GM19438 (cell line): ENCODE measurements at regions not wholly inside any gene's neighbourhood (a gene's known extent, or its start where the extent isn't known, plus 50 kb on each side); places are given as distances from the start of the nearest gene placed in this dataset.
"Not testable (repeated sequence)": the region's sequence is repeated elsewhere in the genome, so short reads cannot be mapped to it uniquely, and the experiment has no call there.

Source experiments
- ATAC-seq: cut with Tn5 transposase; IDR thresholded peaks from one replicate; pipeline ENCODE4 v1.9.1; 2021; ENCODE audit warnings: low read depth; ENCODE audit not compliant: unreplicated experiment

DNA sequence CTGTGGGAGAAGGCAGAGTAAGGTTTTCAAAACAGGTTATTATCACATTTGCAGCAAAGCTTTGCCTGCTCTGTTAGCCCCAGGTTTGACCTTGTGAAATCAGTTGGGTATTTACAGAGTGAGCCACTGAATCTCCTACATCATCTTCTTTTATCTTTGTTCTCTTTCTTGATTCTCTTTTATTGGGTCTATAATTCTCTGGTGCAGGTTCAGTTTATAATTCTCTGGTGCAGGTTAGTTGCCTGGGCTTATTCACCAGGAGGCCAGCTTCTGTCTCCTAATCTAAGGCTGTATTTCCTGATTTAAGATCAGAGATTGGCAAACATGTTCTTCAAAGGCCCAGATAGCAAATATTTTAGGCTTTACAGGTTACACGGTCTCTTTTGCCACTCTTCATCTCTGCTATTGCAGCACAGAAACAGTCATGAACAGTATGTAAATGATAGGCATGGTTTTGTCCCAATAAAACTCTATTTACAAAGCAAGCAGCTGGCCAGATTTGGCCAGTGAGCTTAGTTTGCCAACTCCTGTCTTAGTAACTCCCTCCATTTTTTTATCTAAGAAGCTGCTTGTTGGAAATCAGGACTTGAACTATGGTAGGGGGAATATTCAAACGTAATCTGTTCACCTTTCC lies 205.0 kb upstream of the RIMS1 start:
- ATAC-seq, result no peak

DNA sequence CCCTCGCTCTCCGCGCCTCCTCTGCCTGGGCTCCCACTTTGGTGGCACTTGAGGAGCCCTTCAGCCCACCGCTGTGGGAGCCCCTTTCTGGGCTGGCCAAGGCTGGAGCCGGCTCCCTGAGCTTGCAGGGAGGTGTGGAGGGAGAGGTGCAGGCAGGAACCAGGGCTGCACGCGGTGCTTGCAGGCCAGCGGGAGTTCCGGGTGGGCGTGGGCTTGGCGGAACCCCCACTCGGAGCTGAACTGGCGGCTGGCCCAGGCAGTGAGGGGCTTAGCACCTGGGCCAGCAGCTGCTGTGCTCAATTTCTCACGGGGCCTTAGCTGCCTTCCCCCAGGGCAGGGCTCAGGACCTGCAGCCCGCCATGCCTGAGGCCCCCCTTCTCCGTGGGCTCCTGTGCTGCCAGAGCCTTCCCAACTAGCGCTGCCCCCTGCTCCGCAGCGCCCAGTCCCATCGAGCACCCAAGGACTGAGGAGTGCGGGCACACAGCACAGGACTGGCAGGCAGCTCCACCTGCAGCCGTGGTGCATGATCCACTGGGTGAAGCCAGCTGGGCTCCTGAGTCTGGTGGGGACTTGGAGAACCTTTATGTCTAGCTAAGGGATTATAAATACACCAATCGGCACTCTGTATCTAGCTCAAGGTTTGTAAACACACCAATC lies 200.2 kb upstream of the RIMS1 start:
- ATAC-seq, result not testable (repeated sequence)

DNA sequence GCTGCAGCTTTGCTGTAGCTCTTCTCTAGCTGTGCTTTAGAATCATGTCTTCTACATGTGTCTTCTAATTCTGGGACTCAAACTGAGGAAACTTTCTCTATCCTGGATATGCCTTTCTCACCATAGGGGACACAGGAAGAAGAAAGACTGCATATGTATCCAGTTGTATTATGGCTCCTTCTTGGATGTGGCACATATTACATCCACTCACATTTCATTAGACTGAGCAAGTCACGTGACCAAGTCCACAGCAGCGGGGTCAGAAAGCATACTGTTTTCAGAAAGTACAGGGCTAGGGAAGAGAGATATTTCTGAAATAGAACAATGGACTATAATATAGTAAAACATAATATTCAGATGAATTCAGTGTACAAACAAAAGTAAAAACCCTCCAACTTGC lies 187.6 kb upstream of the RIMS1 start:
- ATAC-seq, result no peak

DNA sequence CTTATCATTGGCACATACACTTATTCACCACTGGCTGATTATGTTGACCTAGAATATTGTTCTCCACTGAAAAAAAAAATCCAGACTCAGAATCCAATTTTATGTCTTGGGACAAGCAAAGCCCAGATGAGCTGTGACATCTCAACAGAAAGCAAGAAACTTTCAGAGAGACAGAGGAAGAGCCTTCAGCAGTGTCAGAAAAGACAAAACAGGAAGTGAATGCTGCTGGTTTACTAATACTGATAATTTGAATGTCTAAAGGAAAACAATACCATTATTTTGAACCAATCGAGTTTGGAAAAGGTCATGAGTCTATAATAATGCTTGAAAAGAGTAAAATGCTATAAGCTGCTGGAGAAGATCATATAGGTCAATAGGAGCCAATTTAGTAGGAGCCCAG lies 179.8 kb upstream of the RIMS1 start:
- no peak for ATAC-seq

DNA sequence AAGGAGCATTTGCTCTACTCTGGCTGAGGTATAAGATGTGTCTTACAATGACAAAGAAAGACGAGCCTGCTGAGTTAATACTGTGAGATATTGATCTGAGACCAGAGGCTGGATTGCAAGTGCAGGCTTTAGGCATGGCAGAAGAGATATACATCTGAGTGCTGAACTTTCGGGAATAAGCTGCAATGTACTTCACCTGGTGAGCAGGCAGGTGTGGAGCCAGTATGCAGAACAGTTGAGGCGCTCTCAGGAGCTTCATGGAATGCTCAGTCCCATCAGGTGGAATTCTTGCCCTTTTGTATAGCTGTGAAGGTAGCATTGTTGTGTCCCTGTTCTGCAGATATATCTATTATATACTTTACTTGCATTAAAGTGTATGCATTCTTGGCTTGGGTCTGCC lies 179.3 kb upstream of the RIMS1 start:
- no peak for ATAC-seq

DNA sequence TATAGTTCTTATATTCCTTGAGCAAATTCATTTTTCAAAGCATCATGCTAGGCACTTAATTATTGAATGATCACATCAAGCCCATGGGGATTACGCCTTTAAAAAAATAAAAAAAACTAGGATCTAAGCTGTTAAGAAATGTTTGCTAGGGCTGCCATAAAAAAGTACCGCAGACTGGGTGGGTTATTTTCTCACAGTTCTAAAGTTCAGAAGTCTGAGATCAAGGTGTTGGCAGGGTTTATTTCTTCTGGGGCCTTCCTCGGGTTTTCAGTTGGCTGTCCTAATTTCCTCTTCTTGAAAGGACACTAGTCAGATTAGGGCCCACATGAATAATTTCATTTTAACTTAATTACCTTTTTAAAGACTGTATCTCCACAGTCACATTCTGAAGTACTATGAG lies 165.6 kb upstream of the RIMS1 start:
- no peak for ATAC-seq

DNA sequence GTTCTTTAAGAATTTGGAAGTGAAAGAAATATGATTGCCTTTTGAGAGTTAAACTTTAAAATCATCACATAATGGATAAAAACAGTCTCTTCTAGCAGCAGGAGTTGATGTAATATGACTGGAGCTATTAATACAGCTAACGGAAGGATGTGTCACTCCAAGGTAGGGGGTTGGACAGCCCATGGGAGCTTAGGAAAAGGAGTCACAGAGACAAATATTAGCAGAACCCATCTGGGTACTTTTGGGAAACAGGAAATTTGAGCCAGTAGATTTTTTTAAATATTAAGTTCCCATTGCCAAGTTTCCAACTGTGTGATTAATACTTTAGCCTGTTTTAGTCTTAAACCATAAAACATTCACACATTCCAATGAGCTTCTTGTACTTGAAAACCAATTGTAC lies 164.7 kb upstream of the RIMS1 start:
- ATAC-seq, result no peak

DNA sequence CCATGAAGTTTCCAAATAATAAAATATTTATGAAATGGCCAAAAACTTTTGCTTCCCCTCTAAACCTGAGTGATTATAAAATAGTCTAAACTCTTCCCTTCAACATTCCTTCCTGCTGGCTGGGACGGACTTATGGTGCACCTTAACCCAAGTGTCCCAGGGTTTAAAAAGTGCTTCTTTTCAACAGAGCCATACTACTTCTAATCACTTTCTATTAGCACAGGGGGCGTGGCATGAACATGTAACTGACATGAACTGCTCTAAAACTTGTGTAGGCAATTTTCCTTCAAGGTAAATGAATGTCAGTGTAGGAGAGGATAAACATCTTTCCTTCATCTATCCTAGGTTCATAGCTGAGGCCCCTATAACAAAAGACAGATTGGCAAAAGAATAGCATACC lies 163.6 kb upstream of the RIMS1 start:
- ATAC-seq, result no peak

DNA sequence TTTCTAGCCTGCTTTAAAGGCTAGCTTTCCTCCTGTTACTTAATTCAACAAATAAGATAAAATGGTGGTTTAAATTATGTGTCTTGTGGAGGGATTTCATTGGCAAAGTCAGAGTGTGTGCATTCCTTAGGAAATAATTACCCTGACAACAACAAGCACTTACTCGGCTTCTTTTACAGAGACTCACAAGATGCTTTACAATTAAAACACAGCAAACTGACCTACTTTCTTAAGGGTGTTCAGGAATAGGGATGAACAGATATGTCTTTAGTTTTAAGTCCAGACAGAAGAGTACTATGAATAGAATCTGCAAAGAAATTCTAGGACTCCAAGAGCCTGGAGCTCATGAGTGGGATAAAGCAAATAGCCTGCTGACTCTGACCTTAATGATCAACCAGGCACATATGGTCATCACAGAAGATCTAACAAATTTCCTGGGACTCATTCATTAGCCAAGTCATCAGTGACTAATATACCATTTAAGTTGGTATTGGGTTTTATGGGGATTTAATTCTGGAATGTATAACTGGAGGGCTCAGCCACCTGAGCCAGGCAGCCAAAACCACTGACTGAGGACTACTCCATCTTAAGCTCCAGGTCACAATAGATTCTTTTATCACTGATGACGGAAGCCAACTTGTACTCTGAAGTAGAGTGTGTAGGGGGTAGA lies 161.8 kb upstream of the RIMS1 start:
- ATAC-seq, result no peak

DNA sequence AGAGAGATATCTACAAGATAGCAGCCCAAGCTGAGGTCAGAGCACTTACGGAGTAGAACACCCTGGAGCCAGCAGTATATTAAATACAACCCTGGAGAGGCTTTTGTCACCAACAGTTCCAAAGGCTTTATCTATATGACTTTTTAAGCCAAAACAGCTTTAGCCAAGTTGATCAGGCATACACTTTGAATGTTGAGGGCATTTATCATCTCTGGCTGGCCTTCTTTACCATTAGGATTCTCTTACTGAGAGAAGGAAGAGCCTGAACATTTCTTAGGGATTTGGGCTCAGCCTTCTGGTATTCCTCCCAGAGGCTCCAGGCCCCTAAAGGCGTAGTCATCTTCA lies 161.3 kb upstream of the RIMS1 start:
- no peak for ATAC-seq

DNA sequence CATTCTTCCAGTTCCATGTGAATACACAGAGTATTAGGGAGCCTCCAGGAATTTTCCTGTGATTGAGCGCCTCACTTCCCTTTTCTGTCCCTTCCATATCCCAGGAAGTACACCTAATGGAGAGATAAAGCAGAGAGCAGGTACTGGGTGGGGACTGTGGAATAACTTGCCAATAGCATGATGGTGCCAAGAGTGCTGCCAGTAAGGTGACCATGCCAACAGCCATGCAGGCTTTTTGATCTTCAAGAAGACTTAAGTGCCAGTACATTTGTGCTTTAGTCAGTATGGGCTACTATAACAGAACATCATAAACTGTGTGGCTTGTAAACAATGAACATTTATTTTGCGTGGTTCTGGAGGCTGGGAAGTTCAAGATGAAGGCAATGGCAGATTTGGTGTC lies 160.2 kb upstream of the RIMS1 start:
- ATAC-seq, result no peak

DNA sequence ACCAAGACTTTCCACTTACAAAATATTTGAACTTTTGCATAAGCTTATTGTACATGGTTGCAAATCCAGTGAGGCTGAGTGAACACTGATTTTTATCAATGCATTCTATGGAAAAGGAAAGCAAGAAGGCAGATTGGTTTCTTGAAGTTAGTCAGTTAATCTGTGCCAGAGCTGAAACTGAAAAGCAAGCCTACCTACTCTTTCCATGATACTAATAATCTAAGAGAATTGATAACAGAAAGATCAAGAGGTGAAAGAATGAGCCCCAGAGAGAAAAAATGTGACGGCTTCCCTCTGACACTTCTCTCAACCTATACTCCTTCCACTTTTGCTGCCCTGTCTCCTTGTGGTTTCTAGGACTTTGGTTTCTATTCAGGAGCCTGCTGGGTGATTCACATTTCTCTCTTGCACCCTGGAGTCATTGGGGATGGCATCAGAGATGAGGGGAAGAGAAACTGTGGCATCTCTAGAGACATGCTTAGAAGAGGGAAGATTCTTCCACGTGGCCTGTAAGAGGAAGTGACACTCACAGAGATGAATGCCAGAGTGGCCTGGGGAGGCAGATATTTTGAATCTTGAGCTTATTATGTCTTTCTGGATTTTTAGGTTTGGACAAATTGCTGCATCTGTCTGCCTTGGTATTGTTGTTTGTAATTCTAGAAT lies 158.6 kb upstream of the RIMS1 start:
- peak; percentile 86 for ATAC-seq

DNA sequence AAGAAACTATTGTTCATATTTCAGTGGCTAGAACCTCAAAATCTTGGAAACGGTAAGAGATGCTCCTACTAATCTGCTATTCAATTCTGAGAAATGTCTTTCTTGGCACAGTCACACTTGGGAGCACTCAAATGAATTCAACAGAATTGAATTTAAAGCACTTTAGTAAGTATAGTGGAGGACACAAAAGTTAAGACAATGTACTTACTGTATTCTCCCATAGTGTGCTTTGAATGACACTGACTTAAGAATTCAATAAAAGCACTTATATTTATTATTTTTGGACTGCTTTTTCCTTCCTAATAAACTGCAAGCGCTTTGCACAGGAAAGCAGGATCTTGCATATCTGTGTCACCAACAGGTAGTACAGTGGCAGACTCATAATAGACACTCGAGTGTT lies 156.1 kb upstream of the RIMS1 start:
- no peak for ATAC-seq

DNA sequence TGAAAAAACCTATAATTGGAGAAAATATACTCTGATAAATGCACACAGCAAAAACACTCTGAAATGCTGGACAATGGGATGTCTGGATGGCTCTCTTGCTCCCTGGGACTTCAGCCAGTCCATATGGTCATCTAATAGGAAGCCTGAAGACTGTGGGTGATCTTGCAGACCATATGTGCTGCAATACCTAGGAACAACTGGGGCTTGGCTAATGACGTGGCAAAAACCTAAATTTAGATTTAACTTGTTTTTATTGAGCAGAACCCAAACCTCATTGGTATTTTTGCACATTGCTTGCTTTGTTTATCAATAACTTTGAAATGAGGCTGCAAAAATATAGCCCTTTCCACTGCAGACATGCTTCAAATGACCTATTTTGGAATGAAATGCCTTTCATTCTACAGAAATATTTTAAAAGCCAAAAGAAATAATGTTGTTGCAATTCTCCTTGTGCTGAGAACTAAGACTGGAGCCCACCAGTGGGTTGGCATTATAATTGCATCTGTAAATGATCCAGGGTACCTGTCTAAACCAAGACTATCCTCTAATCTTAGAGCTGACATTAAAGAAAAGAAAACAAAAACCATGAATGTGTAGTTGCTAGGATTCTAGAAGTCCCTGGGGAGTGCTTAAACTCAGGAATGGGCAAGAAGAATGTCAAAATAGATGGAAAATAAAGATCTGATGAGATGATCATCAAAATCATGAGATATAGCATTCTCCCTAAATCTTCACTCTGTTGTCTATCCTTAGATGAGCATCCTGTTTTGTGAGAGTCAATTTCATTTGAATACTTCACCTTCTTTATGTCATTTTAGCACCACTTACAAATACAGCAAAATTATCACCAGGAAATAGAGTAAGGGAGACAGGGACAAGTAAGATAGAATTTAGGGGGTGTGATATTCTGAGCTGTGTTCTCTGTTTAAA lies 152.1 kb upstream of the RIMS1 start:
- no peak for ATAC-seq

DNA sequence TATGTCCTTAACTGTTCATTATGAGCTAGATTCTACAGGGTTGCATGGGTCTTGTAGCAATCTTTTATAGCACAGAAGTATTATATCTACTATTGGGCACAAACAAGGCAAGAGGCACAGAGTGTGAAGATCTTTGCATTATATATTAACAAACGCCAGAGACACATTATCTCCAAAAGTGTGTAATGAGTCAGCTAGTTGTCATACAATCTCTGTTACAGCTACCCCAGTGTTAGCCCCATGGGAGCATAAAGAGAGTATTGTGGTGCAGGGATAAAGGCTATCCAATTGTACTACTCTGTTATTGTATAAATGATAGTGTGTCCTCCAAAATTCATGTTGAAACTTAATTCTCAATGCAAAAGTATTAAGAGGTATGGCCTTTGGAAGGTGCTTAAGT lies 148.4 kb upstream of the RIMS1 start:
- no peak for ATAC-seq

DNA sequence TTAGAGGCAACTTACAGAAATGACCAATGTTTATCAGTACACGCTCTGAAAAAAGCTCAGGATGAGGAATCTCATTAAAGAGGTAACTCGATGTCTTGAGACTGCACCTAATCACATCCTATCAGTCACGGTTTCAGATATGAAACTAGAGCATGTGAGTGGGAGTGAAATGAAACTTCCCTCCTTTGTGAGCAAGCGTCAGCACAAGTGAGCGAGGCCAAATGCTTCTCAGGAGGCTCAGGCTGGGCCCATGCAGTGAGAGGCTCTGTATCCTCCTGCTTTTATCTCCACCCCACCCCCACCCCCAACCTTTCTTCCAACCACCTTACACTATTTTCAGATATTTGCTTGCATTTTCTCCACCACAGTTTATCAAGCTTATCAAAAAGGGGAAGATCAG lies 140.8 kb upstream of the RIMS1 start:
- ATAC-seq, result no peak

DNA sequence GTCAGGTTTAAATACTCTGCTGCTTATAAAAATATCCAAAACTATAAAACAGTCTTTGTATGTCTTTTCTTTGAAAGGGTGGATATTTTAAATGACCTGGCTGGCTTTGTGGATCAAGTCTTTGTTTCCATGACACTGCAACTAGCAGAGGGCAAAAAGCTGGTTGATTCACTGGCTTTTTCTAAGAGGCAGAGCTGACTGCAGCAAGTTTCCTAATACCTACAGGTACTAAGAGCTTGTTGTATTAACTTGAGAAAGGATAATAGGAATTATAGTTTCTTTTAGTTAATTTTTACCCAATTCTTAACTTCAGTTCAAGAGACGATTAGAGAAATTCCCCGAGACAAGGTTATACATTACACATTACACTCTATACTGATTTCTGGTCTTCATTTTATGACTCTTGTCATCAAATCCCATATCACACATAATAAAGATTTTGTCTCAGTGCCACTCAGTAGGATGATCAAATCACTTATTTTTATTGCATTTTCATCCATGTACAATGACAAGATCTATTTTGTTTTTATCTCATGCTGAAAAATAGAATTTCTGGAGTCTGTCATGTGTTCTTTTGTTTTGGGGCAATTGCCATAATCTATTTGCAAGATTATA lies 120.1 kb upstream of the RIMS1 start:
- no peak for ATAC-seq

DNA sequence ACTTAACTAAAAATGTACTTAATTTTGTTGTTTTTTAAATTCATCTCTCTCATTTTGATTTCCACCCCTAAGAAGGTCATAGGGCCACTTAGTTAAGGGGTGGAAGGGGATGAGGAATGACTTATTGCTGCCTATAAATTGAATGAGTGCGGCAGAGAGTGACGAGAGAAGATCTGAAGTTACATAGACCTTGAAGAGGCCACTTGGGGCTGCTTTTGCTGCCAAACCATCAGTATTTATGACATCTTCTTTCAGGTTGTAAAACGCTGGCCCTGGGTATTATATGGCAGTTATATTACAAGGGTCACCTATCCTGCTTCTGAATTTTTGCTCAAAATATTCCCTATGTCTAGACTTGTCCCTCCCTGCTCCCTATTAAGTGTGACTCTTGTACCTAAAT lies 119.6 kb upstream of the RIMS1 start:
- ATAC-seq, result no peak

DNA sequence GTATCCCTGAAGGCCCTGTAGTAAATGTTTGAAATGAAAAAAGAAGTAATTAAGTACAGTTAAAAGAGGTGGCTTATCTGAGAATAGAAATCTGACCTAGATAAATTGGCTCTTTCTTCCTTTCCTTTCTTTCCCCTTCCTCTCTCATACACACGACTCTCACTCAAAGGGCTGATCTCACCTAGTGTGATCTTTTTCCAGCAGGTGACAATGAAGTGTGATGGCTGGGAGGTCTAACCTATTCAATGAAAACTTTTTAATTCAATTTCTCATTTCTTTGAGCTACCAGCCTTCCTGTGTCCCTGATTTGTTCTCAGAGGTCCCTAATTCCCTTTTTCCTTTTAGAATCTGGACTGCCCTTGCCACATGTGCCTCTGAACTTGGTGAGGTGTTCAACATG lies 118.0 kb upstream of the RIMS1 start:
- ATAC-seq, result no peak

DNA sequence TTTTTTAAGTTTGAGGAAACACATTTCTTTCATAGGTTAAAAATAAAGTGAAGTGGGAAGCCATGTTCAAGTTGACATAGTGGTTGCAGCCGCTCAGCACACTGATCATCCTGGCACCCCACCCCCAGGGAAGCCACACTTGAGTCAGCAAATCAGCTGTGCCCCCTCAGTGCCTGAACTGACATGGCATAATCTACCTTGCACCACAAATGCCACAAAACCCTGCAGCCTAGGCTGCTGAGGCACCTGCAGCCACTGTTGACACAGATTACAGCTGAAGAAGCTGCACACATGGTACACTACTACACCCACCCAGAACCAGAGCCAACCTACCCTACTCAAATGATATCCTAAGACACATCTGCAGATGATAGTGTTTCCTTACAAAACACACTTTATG lies 77.5 kb upstream of the RIMS1 start:
- ATAC-seq, result no peak
